ENCODE measurements at regions not wholly inside any gene's neighbourhood (a gene's known extent, or its start where the extent isn't known, plus 50 kb on each side); places are given as distances from the start of the nearest gene placed in this dataset.

DNA sequence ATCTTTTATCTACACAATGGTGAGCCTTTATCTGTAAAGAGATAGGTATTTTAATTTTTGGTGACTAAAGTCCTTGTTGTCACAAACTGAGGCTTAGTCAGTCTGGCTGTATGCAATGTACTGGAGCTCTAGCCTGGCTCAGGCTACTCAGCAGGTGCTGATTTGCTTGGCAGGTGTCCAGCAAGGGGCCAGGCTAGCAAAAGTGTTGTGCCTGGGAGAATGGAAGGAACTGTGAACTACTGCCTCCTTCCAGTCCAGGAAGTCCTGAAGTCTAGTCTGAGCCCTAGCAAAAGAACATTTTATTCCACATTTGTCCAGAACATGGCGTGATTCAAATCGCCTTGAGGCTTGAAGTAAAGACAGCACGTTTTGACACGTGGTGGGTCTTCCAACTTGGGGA, 260.5 kb downstream of the CCDC85A start:
- no peak for DNase-seq

DNA sequence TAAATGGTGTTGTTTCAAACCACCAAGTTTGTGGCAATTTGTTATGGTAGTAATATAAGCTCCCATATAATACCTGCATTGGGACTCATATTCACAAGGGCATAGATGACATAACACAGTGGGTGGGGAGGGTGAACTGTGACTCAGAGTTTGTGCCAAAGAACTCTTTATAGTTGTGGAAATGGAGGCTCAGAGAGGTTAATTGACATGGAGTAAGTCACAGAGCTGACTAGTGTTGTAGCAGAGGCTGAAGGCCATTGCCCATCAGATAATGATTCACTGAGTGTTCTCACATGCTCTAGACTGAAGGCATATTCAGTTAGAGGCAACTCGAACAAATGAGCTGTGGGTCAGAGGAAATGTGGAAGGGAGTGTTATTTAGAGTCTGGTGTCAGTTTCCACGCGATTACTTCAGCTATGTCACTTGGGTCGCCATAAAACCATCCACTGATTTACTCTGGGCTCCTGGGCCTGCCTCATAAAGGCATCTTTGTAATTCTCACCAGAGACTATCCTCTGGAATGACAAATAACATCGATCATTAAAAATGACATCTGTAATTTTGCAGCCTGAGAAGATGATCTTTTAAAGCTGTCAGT, 264.7 kb downstream of the CCDC85A start:
- DNase-seq: no peak

DNA sequence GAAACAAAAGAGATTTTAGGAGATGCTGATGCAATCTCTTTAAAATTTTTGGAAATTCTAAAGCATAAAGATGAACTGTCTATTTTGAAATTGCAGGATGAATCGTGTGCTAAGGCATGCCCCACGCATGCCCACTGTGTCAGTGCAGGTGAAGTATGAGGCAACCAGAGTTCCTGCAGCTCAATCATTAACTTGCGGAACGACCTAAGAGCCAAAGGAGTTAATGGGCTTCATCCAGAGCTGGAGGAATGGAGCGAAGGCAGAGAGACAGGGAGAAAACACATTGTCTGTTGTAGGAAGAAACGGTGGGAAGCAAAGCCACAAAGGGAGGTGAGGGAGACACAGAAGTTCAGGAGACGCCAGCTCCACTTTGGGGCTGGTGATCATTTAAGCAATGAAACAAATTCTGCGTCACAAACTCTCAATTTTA, 265.2 kb downstream of the CCDC85A start:
- DNase-seq: no peak

DNA sequence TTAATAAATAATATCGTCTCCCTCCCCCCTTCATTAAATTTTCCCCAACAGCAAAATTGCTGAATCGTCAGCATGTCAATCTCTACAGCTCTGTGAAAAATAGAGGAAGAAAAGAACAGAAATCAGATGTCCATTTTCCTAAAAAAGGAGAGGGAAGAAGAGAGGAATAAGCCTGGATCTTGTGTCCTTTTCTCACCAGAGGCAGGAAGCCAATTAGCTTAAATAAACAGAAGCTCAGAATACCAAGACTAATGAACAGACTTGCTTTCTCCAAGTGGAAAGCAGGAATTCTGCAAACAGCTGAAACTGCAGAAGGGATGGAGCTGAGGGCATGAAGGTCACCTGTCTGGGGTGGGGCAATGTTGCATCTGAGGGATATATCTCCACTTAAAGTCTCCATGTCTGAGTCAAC, 265.7 kb downstream of the CCDC85A start:
- DNase-seq: no peak

DNA sequence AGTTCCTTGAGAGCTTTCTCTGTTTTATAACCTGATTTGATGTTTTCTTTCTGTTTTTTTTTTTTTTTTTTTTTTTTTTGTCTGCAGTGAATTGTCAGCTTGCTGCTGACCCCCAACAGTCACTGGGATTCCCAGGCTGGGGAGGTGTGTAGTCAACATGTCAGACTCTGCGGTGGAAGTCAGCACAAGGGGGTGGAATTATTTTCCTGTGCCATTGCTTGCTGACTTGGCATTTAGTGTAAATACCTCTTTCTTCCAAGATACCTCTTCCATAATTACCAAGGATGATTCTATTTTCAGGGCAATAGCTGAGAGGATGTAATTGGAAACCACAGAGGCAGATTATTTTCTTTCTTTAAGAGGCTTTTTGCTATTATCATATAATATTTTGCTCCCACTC, 266.3 kb downstream of the CCDC85A start:
- no peak for DNase-seq

DNA sequence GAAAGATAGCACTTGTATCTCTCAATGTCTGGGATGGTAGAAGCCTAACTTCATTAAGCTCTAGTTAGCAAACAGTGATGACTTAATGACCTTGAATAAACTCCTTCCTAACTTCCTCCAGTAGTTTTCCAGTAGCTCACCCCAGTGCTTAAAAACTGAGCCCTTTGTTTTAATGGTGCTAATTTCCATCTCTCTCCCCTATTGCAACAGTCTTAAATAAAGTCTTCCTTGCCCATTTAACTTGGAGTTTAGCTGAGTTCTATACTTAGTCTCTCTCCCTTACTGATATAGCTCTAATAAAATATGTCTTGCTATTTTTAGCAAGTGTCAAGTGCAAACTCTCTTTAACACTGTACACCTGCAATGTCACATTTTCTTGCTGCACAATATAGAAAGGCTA, 267.0 kb downstream of the CCDC85A start:
- no peak for DNase-seq

DNA sequence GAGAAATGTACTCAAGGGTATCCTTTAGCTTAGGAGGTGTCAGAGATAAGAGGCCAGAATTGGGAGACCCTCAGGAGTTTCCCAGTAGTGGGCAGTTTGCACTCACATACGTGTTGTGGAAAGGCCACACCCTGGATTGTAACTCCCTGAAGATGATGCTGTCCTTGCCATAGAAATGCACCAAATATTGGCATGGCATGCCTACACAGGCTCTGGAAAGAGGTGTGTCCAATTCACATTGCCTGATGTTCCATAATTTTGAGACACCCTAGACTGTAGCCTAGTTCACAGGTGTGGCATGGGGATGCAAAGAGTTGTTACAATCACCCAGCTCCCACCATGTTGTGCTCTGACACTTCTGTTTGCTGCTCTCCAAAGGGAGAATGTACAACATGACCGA, 271.9 kb downstream of the CCDC85A start:
- DNase-seq: no peak

DNA sequence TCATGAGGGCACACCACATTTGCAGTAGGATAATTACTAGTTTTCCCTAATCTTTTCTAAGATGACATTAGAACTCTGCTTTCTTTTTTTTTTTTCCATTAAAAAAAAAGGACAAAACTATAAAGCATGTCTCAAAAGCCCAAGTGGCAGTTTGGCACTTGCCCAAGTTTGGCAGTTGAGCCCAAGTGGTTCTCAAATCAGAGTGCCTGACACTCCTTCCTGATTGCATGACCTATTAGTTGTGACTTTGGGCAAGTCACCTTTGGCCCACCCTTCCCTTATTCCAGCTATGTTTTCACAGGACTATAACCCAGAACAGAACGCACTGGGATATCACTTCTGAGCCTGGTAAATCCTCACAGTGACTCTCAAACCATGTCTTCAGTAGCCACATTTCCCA, 273.0 kb downstream of the CCDC85A start:
- DNase-seq: no peak

DNA sequence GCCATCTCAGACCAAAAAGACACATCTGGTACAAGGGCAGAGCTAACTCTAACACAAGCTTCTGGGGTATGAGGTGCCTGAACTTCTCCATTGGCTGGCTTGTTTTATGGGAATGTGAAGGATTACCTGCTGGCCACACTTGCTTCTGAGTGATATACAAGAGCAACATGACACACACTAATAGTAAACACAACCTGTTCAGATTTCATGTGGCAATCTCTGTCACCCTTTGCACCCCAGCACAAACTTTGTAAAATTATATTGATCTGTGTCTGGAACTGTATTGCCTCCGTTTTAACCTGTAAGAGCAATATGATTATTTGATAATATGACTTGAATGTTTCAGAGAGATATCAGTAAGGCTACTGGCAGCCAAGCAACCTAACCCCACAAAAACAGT, 276.7 kb downstream of the CCDC85A start:
- DNase-seq: no peak

DNA sequence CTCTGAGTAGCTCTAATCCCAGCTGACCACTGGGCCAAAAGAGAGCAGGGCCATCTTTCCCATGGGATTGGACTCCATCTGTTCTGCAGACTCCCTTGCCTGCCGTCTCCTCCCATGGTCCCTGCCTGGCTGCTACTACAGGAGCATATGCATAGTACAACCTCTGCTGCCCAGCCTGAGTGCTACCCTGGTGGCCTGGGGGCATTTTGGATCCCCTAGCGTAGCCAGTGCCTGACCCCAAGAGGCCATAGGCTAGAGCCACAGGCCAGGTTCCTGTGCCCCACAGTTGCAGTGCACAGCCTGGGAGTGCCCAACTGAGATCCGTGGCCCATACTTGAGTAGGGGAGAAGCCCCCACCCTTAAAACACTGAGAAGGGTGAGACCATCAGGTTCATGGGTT, 280.3 kb downstream of the CCDC85A start:
- DNase-seq: no peak

DNA sequence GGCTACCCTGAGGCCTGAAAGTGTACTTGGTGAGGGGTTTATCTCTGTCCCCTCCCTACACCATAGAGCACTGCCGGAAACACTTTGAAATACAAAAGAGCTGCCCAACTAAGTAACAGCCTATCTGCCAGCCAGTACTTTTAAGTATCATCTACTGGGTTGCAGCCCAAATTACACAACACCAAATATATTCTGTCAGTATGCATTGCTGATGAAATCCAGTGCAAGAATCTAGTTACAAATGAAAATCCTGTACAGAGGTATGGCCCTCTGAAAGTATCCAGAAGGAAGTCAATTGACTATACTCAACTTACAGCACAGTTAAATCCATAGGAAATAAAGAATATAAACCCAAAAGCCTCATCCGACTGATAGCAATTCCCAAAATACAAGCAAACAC, 280.8 kb downstream of the CCDC85A start:
- DNase-seq: no peak

DNA sequence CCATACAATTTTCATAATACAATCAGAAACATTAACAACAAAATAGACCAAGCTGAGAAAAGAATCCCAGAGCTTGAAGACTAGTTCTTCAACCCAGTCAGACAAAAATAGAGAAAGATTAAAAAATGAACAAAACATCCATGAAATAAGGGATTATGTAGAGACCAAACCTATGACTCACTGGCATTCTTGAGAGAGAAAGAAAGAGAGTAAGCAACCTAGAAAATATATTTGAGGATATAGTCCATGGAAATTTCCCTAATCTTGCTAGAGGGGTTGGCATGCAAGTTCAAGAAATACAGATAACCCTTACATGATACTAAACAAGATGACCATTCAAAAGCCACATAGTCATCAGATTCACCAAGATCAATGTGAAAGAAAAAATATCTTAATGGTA, 281.7 kb downstream of the CCDC85A start:
- no peak for DNase-seq

DNA sequence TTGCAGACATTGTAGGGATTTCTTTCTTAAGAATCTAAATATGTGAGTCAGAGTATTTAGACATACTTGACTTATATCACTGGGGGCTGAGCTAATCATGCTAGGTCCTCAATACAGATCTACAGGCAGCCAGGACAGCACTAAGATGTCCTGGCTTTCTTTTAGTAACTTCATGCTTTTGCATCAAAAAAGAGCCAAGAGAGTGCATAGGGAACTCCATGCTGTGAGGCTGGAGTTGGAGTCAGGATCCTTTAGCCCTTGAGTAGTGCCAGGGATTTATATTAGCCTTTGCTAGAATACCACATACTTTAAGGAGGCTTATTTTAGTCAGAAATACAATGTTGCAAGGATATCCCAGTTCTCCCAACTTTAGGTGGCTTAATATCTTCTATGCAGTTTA, 289.7 kb downstream of the CCDC85A start:
- no peak for DNase-seq

DNA sequence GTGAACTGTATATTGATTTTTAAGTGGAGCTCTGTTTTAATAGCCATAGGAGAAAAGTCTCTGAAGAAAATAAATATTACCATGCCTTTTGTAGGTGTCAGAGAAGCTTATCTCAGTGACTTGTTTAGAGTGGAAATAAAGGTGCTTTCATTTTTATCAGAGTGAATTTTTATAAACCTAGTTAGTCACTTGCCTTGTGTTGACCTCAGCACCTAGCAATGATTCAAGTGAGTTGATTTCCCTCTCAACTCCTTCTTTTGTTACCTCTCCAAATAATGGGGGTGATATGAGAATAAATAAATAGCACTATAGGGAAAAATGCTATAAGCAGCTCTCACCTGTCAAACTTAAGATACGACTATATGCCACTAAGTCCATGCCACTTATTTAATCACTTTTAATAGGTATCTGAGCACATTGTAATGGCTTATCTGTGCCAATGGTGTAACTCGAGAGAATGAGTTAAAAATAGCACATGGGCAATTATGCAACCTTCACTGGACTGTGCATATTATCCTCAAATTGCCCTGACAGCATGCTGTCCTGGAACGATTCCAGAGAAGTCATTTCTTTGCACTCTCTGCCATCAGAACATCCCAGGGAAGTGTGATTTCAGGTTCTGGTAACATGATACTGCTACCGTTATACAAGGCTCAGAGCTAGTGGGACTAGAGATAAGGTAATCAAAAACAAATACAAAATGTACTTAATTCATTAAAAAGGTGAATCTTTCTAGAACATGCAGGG, 290.8 kb downstream of the CCDC85A start:
- no peak for DNase-seq

DNA sequence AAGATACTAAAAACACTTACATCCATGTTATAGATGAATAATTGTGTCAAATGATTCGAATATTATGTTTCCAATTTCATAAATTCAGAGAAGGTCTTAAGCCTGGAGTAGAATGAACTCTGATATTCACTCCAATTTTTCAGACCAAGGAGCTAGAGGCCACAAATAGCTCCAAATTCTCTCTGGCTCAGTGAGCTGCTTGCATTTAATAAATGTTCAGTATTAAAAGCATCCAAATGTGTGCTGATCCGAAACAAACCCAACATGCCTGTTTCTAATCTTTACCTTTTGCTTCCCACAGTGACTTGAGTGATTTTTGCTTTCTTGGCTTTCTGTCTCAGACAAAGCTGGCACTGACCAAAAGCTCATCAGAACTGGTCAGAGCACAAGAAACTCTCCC, 291.4 kb downstream of the CCDC85A start:
- DNase-seq: no peak

DNA sequence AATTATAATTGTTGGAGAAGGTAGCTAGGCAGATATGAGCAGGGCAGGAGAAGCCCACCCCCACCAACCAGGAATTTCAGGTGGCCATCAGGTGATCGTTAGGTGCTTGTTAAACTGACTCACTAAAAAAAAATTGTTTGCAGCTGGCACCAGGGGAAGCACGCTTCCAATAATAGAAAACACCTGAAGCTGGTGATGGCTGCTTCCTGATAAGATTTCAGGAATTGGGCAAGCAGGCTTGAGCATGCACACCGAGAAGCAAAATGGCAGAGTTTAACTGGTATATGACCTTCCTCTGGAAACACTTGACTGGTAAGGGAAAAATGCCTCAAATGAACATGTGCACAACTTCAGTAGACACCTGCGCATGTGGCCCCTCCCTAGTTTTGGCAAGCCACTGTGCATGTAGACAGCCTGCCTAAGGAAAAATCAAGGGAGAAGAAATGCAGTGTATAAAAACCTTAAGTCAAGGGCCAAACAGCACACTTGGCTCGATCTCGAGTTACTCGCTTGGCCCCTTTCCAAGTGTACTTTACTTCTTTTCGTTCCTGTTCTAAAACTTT, 292.8 kb downstream of the CCDC85A start:
- no peak for DNase-seq

DNA sequence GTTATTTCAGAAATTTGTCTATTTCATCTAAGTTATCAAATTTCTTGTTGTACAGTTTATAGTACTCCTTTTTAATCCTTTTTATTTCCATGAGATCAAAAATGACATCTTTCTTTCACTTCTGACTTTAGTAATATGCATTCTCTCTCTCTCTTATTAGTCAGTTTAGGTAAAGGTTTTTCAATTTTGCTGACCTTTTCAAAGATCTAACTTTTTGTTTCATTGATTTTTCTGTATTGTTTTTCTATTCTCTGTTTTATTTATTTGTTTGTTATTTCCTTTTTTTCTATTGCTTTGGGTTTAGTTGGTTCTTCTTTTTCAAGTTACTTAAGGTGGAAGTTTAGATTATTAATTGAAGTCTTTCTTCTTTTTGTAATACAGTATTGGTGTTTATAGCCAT, 294.2 kb downstream of the CCDC85A start:
- no peak for DNase-seq

DNA sequence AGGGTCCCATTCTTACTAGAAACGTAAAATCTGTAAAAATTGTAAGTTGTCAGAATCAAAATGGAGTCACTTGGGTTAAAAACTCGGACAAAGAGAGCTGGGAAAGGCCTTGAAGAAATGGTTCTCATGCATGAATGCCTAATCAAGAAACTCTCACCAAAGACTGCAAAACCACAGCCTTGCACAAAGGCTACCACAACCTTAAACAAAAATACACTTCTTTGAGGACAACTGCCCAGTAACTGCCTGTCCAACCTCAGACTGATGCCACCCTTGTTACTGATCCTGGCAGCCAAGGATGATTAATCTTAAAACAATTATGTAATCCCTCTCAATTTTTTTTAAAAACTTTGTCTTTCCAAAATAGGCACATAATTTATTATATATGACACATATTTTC, 299.3 kb downstream of the CCDC85A start:
- DNase-seq: no peak

DNA sequence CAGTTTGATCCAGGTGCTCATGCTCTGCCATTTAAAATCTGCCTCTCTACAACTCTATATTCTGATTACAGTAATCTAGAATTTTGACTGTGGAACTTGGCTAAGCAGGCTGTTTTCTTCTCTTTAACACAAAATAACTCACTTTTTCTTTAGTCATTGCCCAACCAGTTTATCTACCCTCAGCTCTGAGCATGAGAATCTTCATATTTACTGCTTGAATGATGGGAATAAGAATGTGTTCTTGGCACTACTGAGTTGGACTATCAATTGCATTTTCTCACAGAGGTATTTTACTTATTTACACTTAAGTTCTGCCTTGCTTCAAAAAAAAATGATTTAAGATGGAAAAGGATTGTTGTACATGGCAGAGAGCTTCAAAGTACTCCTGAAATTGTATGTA, 301.1 kb downstream of the CCDC85A start:
- no peak for DNase-seq

DNA sequence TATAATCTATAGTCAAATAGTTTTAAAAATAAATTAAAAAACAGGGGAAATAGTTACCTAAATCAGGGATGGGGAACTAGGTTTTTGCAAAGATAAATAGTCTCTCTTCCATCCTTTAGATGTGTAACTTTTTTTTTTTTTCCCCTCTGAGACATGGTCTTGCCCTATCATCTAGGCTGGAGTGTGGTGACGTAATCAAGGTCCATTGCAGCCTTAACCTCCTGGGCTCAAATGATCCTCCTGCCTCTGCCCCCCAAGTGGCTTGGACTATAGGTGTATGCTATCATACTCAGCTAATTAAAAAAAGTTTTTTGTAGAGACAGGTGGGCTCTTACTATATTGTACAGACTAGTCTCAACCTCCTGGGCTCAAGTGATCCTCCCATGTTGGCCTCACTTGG, 316.5 kb downstream of the CCDC85A start:
- DNase-seq: no peak

DNA sequence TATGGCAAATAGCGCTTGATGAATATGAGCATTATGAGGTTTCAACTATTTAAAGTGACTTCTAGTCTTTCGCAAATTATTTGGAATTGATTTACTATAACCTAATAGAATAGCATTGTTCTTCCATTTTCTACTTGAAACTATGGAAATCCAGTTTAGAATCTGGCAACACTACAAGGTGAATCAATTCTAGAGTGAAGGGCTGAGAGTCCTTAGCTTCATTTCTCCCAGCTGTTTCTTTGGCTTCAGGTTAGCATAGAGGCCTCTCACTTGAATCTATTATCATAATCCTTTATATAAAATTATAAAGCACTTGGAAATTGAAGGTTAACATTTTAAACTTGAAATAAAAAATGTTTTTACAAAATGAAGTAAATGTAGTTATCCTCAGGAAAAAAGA, 318.8 kb downstream of the CCDC85A start:
- no peak for DNase-seq

DNA sequence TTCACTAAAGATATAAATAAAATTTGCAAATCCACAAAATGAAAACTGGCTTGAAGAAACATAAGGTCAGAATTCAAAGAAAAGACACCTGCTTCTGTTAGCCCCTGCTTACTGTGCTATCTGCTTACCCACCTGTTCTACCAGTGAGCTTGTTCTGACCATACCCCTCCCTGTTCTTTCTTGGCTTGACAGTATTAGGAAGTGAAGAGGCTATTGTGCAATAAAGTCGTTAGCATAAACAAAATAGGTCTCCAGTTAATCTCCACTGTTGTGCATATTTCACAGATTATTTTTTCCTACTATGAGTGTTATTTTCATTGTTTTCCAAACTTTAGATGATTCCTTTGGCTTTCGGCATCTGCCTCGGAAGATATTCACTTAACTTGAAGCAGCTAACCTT, 322.1 kb downstream of the CCDC85A start:
- DNase-seq: no peak

DNA sequence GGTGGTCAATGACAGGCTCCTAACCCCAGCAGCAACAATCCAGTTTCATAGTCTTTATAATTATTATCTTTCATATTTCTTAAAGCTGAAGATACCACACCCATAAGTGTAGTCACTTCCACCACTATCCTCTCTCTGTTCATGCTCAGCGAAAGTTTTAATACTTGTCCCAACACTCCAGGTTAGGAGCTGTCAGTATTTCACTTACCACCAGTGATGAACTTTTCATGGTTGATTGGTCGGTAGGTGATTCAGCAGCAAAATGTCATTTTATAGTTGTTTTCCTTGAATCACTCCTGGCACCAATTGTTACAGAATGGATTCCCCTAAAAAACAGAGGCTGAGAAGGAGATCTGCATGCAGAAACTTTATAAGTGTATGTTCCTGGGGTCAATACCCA, 324.9 kb downstream of the CCDC85A start:
- DNase-seq: no peak

DNA sequence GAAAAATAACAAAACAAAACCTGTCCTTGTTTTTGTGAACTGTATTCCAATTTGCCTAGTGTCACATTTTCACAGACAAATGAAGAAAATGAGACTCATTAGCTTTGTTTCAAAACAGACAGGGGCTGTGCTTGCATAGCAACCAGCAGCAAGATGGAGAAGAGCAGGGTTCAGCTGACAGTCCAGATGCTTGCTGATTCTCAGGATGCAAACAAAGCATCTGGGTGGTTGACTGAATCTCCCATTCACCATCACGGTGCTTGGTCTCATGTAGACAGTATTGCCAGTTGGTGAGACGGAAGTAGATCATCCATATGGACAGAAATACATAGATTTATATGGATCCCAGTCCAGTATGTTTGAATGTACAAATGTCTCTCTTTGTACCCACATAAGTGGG, 326.8 kb downstream of the CCDC85A start:
- no peak for DNase-seq

DNA sequence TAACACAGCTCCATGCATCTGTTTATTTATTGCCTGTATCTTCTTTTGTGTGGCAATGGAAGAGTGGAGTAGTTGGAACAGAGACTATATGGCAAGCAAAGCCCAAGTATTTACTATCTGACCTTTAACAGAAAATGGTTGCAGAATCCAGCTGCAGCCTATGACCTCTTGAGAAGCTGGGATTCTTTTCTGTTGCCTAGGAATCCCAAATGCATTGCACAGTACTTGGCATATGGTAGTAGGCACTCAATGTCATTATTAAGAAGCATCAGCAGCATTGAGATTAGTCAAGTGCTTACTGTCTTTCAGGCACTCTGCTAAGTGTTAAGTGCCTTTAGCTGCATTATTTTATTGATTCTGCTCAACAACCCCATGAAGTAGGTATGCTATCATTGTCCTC, 331.6 kb downstream of the CCDC85A start:
- no peak for DNase-seq
